ENCODE measurements at regions not wholly inside any gene's neighbourhood (a gene's known extent, or its start where the extent isn't known, plus 50 kb on each side); places are given as distances from the start of the nearest gene placed in this dataset.

GRCh38 chr2:236747426-236747825 lies 177.8 kb downstream of the ACKR3 start:
- H3K4me1 ChIP-seq (ENCODE audit: control insufficient read depth, insufficient read depth, low read length), result peaks cover 10% of the 10 kb centered on the region

GRCh38 chr2:236747925-236748324 lies 178.3 kb downstream of the ACKR3 start:
- Histone ChIP-seq H3K9me3 (ENCODE audit: control insufficient read depth, low read length) (no peaks in the 10 kb centered on the region), H3K9ac (ENCODE audit: low read length) (no peak overlapping the region), H3K27me3 (ENCODE audit: control insufficient read depth, insufficient read depth, low read length) (no peaks in the 10 kb centered on the region), H3K36me3 (ENCODE audit: control insufficient read depth, insufficient read depth, low read length) (no peaks in the 10 kb centered on the region), H3K4me1 (ENCODE audit: control insufficient read depth, insufficient read depth, low read length) (peaks cover 10% of the 10 kb centered on the region), H3K4me3 (ENCODE audit: low read length) (no peak overlapping the region)

More at GRCh38 chr2:236747426-236747825, 177.8 kb downstream of the ACKR3 start:
- no peak overlapping the region for H3K4me3 ChIP-seq (ENCODE audit: low read length)
- H3K9me3 ChIP-seq (ENCODE audit: control insufficient read depth, low read length), result no peaks in the 10 kb centered on the region
- H3K27me3 ChIP-seq (ENCODE audit: control insufficient read depth, insufficient read depth, low read length), result no peaks in the 10 kb centered on the region
- no peak overlapping the region for H3K9ac ChIP-seq (ENCODE audit: low read length)
- no peaks in the 10 kb centered on the region for H3K36me3 ChIP-seq (ENCODE audit: control insufficient read depth, insufficient read depth, low read length)

GRCh38 chr2:236748385-236748784 lies 178.8 kb downstream of the ACKR3 start:
- no peak overlapping the region for H3K9ac ChIP-seq (ENCODE audit: low read length)
- no peaks in the 10 kb centered on the region for H3K9me3 ChIP-seq (ENCODE audit: control insufficient read depth, low read length)
- no peaks in the 10 kb centered on the region for H3K27me3 ChIP-seq (ENCODE audit: control insufficient read depth, insufficient read depth, low read length)
- H3K4me1 ChIP-seq (ENCODE audit: control insufficient read depth, insufficient read depth, low read length), result peaks cover 10% of the 10 kb centered on the region
- no peaks in the 10 kb centered on the region for H3K36me3 ChIP-seq (ENCODE audit: control insufficient read depth, insufficient read depth, low read length)
- H3K4me3 ChIP-seq (ENCODE audit: low read length), result no peak overlapping the region

- no peaks in the 10 kb centered on the region for H3K9me3 ChIP-seq (ENCODE audit: control insufficient read depth, low read length)
- H3K4me1 ChIP-seq (ENCODE audit: control insufficient read depth, insufficient read depth, low read length), result peaks cover 10% of the 10 kb centered on the region
- H3K4me3 ChIP-seq (ENCODE audit: low read length), result no peak overlapping the region
- no peaks in the 10 kb centered on the region for H3K27me3 ChIP-seq (ENCODE audit: control insufficient read depth, insufficient read depth, low read length)
- no peaks in the 10 kb centered on the region for H3K36me3 ChIP-seq (ENCODE audit: control insufficient read depth, insufficient read depth, low read length)
- H3K9ac ChIP-seq (ENCODE audit: low read length), result no peak overlapping the region
Observed at GRCh38 chr2:236748801-236749200, 179.2 kb downstream of the ACKR3 start.

GRCh38 chr2:236749346-236749745 lies 179.7 kb downstream of the ACKR3 start:
- Histone ChIP-seq H3K9ac (ENCODE audit: low read length) (no peak overlapping the region), H3K4me3 (ENCODE audit: low read length) (no peak overlapping the region), H3K9me3 (ENCODE audit: control insufficient read depth, low read length) (no peaks in the 10 kb centered on the region), H3K36me3 (ENCODE audit: control insufficient read depth, insufficient read depth, low read length) (no peaks in the 10 kb centered on the region), H3K4me1 (ENCODE audit: control insufficient read depth, insufficient read depth, low read length) (peaks cover 10% of the 10 kb centered on the region), H3K27me3 (ENCODE audit: control insufficient read depth, insufficient read depth, low read length) (no peaks in the 10 kb centered on the region)

- no peaks in the 10 kb centered on the region for H3K36me3 ChIP-seq (ENCODE audit: control insufficient read depth, insufficient read depth, low read length)
- peaks cover 10% of the 10 kb centered on the region for H3K4me1 ChIP-seq (ENCODE audit: control insufficient read depth, insufficient read depth, low read length)
- H3K4me3 ChIP-seq (ENCODE audit: low read length), result no peak overlapping the region
- no peaks in the 10 kb centered on the region for H3K9me3 ChIP-seq (ENCODE audit: control insufficient read depth, low read length)
- no peaks in the 10 kb centered on the region for H3K27me3 ChIP-seq (ENCODE audit: control insufficient read depth, insufficient read depth, low read length)
- H3K9ac ChIP-seq (ENCODE audit: low read length), result no peak overlapping the region
Observed at GRCh38 chr2:236752096-236752495, 182.5 kb downstream of the ACKR3 start.

- H3K36me3 ChIP-seq (ENCODE audit: control insufficient read depth, insufficient read depth, low read length), result no peaks in the 10 kb centered on the region
- no peak overlapping the region for H3K4me3 ChIP-seq (ENCODE audit: low read length)
- H3K9me3 ChIP-seq (ENCODE audit: control insufficient read depth, low read length), result no peaks in the 10 kb centered on the region
- no peaks in the 10 kb centered on the region for H3K27me3 ChIP-seq (ENCODE audit: control insufficient read depth, insufficient read depth, low read length)
- no peak overlapping the region for H3K9ac ChIP-seq (ENCODE audit: low read length)
- peaks cover 2% of the 10 kb centered on the region for H3K4me1 ChIP-seq (ENCODE audit: control insufficient read depth, insufficient read depth, low read length)
Observed at GRCh38 chr2:236753606-236754270, 184.1 kb downstream of the ACKR3 start.

GRCh38 chr2:236754271-236754944 lies 184.8 kb downstream of the ACKR3 start:
- no peaks in the 10 kb centered on the region for H3K4me1 ChIP-seq (ENCODE audit: control insufficient read depth, insufficient read depth, low read length)
- no peaks in the 10 kb centered on the region for H3K36me3 ChIP-seq (ENCODE audit: control insufficient read depth, insufficient read depth, low read length)

GRCh38 chr2:236755278-236755840 lies 185.7 kb downstream of the ACKR3 start:
- no peaks in the 10 kb centered on the region for H3K27me3 ChIP-seq (ENCODE audit: control insufficient read depth, insufficient read depth, low read length)
- no peak overlapping the region for H3K4me3 ChIP-seq (ENCODE audit: low read length)
- H3K9ac ChIP-seq (ENCODE audit: low read length), result no peak overlapping the region
- H3K4me1 ChIP-seq (ENCODE audit: control insufficient read depth, insufficient read depth, low read length), result no peaks in the 10 kb centered on the region
- H3K36me3 ChIP-seq (ENCODE audit: control insufficient read depth, insufficient read depth, low read length), result no peaks in the 10 kb centered on the region
- H3K9me3 ChIP-seq (ENCODE audit: control insufficient read depth, low read length), result no peaks in the 10 kb centered on the region

More at GRCh38 chr2:236754271-236754944, 184.8 kb downstream of the ACKR3 start:
- Histone ChIP-seq H3K9me3 (ENCODE audit: control insufficient read depth, low read length) (no peaks in the 10 kb centered on the region), H3K4me3 (ENCODE audit: low read length) (no peak overlapping the region), H3K27me3 (ENCODE audit: control insufficient read depth, insufficient read depth, low read length) (no peaks in the 10 kb centered on the region), H3K9ac (ENCODE audit: low read length) (no peak overlapping the region)

GRCh38 chr2:236758406-236758805 lies 188.8 kb downstream of the ACKR3 start:
- no peaks in the 10 kb centered on the region for H3K36me3 ChIP-seq (ENCODE audit: control insufficient read depth, insufficient read depth, low read length)
- H3K9ac ChIP-seq (ENCODE audit: low read length), result no peak overlapping the region
- H3K4me3 ChIP-seq (ENCODE audit: low read length), result no peak overlapping the region
- H3K27me3 ChIP-seq (ENCODE audit: control insufficient read depth, insufficient read depth, low read length), result no peaks in the 10 kb centered on the region
- no peaks in the 10 kb centered on the region for H3K4me1 ChIP-seq (ENCODE audit: control insufficient read depth, insufficient read depth, low read length)
- no peaks in the 10 kb centered on the region for H3K9me3 ChIP-seq (ENCODE audit: control insufficient read depth, low read length)

GRCh38 chr2:236760246-236760645 lies 190.6 kb downstream of the ACKR3 start:
- H3K36me3 ChIP-seq (ENCODE audit: control insufficient read depth, insufficient read depth, low read length), result no peaks in the 10 kb centered on the region
- H3K4me3 ChIP-seq (ENCODE audit: low read length), result no peak overlapping the region
- no peak overlapping the region for H3K9ac ChIP-seq (ENCODE audit: low read length)
- no peaks in the 10 kb centered on the region for H3K4me1 ChIP-seq (ENCODE audit: control insufficient read depth, insufficient read depth, low read length)
- no peaks in the 10 kb centered on the region for H3K9me3 ChIP-seq (ENCODE audit: control insufficient read depth, low read length)
- no peaks in the 10 kb centered on the region for H3K27me3 ChIP-seq (ENCODE audit: control insufficient read depth, insufficient read depth, low read length)

- Histone ChIP-seq H3K9ac (ENCODE audit: low read length) (no peak overlapping the region), H3K4me3 (ENCODE audit: low read length) (no peak overlapping the region), H3K36me3 (ENCODE audit: control insufficient read depth, insufficient read depth, low read length) (no peaks in the 10 kb centered on the region), H3K9me3 (ENCODE audit: control insufficient read depth, low read length) (no peaks in the 10 kb centered on the region), H3K4me1 (ENCODE audit: control insufficient read depth, insufficient read depth, low read length) (no peaks in the 10 kb centered on the region), H3K27me3 (ENCODE audit: control insufficient read depth, insufficient read depth, low read length) (no peaks in the 10 kb centered on the region)
Observed at GRCh38 chr2:236761358-236761757, 191.7 kb downstream of the ACKR3 start.

All from mucosa of stomach (tissue), 1 donor.